GM23338 (cell line): ENCODE measurements at regions not wholly inside any gene's neighbourhood (a gene's known extent, or its start where the extent isn't known, plus 50 kb on each side); places are given as distances from the start of the nearest gene placed in this dataset.

ENCODE experiments used
- ATAC-seq: fragments of 200-7000 bp; cut with Tn5 transposase; 3 replicates; pipeline ENCODE4 v1.9.1; 2020
- DNase-seq: peaks from one replicate; pipeline ENCODE4 v3.0.0-alpha.2; 2015; ENCODE audit warnings: low spot score
- H2AFZ ChIP-seq: fragments of 200-600 bp; sonication (generic); 2 replicates; pipeline ENCODE4 v1.8.0; 2016; ENCODE audit warnings: antibody characterized with exemption, mild to moderate bottlenecking, moderate library complexity
- H3F3A ChIP-seq: fragments of 200-600 bp; sonication (generic); replicated peaks from 2 replicates; pipeline ENCODE4 v1.8.0; 2017; ENCODE audit warnings: antibody characterized with exemption, mixed run types, low read depth
- H3K27ac ChIP-seq: fragments of 200-600 bp; sonication (generic); 2 replicates; pipeline ENCODE4 v1.6.1; 2016; ENCODE audit warnings: low read depth
- H3K27me3 ChIP-seq: fragments of 200-600 bp; sonication (generic); 2 replicates; pipeline ENCODE4 v1.8.0; 2016; ENCODE audit warnings: mild to moderate bottlenecking, mixed run types, moderate library complexity; ENCODE audit not compliant: insufficient read depth
- H3K36me3 ChIP-seq: fragments of 200-600 bp; sonication (generic); 2 replicates; pipeline ENCODE4 v1.8.0; 2016; ENCODE audit warnings: mild to moderate bottlenecking; ENCODE audit not compliant: insufficient read depth
- H3K4me1 ChIP-seq: fragments of 200-600 bp; sonication (generic); 2 replicates; pipeline ENCODE4 v1.8.0; 2016; ENCODE audit warnings: mild to moderate bottlenecking, moderate library complexity; ENCODE audit not compliant: insufficient read depth
- H3K4me2 ChIP-seq: fragments of 200-600 bp; sonication (generic); 2 replicates; pipeline ENCODE4 v1.7.1; 2017; ENCODE audit warnings: mixed run types
- H3K4me3 ChIP-seq: fragments of 200-600 bp; sonication (generic); 2 replicates; pipeline ENCODE4 v1.6.1; 2016; ENCODE audit warnings: mixed run types
- H3K79me2 ChIP-seq: fragments of 200-600 bp; sonication (generic); replicated peaks from 2 replicates; pipeline ENCODE4 v1.8.0; 2017; ENCODE audit warnings: mild to moderate bottlenecking; ENCODE audit not compliant: insufficient read depth
- H3K9me2 ChIP-seq: fragments of 200-600 bp; sonication (generic); 2 replicates; pipeline ENCODE4 v1.8.0; 2017; ENCODE audit not compliant: insufficient read depth
- H4K20me1 ChIP-seq: fragments of 200-600 bp; sonication (generic); replicated peaks from 2 replicates; pipeline ENCODE4 v1.8.0; 2017; ENCODE audit warnings: mild to moderate bottlenecking; ENCODE audit not compliant: insufficient read depth
- H3K27ac Mint-ChIP-seq: 2 replicates; pipeline ENCODE4 v1.8.0; 2020; ENCODE audit warnings: inconsistent platforms, mild to moderate bottlenecking, moderate library complexity, mixed read lengths
- H3K27me3 Mint-ChIP-seq: 3 replicates; pipeline ENCODE4 v1.8.0; 2022; ENCODE audit warnings: low read depth, mild to moderate bottlenecking, moderate library complexity, mixed read lengths, inconsistent platforms; ENCODE audit not compliant: insufficient read depth, poor library complexity
- H3K36me3 Mint-ChIP-seq: 3 replicates; pipeline ENCODE4 v1.8.0; 2021; ENCODE audit warnings: low read depth, mild to moderate bottlenecking, inconsistent platforms, moderate library complexity, mixed read lengths
- H3K4me1 Mint-ChIP-seq: 3 replicates; pipeline ENCODE4 v1.8.0; 2020; ENCODE audit warnings: mild to moderate bottlenecking, inconsistent platforms, mixed read lengths
- H3K4me3 Mint-ChIP-seq: 3 replicates; pipeline ENCODE4 v1.8.0; 2021; ENCODE audit warnings: moderate library complexity, mild to moderate bottlenecking, inconsistent platforms, mixed read lengths
- H3K9me3 Mint-ChIP-seq: 3 replicates; pipeline ENCODE4 v1.8.0; 2020; ENCODE audit warnings: moderate library complexity, mild to moderate bottlenecking, inconsistent platforms, mixed read lengths
- CREB1 ChIP-seq: fragments of 250-450 bp; sonication (Bioruptor Pico); IDR thresholded peaks from 2 replicates; pipeline ENCODE4 v1.5.0; 2020; ENCODE audit warnings: low read depth, mild to moderate bottlenecking, moderate library complexity
- CTCF ChIP-seq, 2 experiments: fragments of 200-600 bp in 1 of 2; sonication (generic) in 1 of 2; conservative IDR thresholded peaks; 2 replicates each; pipeline versions ENCODE4 v1.5.1 to v1.6.1; 2016 to 2017; ENCODE audit warnings: antibody characterized with exemption in 2 of 2, low read depth in 2 of 2, mild to moderate bottlenecking in 2 of 2, moderate library complexity in 1 of 2
- ETS1 ChIP-seq: IDR thresholded peaks from 2 replicates; pipeline ENCODE4 v1.6.1; 2016; ENCODE audit warnings: antibody characterized with exemption
- EZH2 ChIP-seq: fragments of 200-600 bp; sonication (generic); IDR thresholded peaks from one replicate; pipeline ENCODE4 v1.8.0; 2017; ENCODE audit warnings: antibody characterized with exemption, mild to moderate bottlenecking, low read depth; ENCODE audit not compliant: unreplicated experiment
- EZH2phosphoT487 ChIP-seq: fragments of 200-600 bp; sonication (generic); IDR thresholded peaks from one replicate; pipeline ENCODE4 v1.8.1; 2018; ENCODE audit warnings: antibody characterized with exemption; ENCODE audit not compliant: unreplicated experiment
- JUNB ChIP-seq: IDR thresholded peaks from one replicate; pipeline ENCODE4 v1.6.1; 2016; ENCODE audit warnings: antibody characterized with exemption; ENCODE audit not compliant: unreplicated experiment
- NANOG ChIP-seq: IDR thresholded peaks from 2 replicates; pipeline ENCODE4 v1.6.1; 2016; ENCODE audit warnings: antibody characterized with exemption, borderline replicate concordance
- POLR2AphosphoS5 ChIP-seq: IDR thresholded peaks from 2 replicates; pipeline ENCODE4 v1.6.1; 2016; ENCODE audit warnings: antibody characterized with exemption, low read depth
- REST ChIP-seq: IDR thresholded peaks from one replicate; pipeline ENCODE4 v1.6.1; 2018; ENCODE audit warnings: antibody characterized with exemption; ENCODE audit not compliant: unreplicated experiment
- STAT1 ChIP-seq: IDR thresholded peaks from one replicate; pipeline ENCODE4 v1.6.1; 2016; ENCODE audit warnings: antibody characterized with exemption; ENCODE audit not compliant: unreplicated experiment
- ZNF331 ChIP-seq: fragments of 250-450 bp; sonication (Bioruptor Pico); IDR thresholded peaks from 2 replicates; pipeline ENCODE4 v1.5.0; 2020; ENCODE audit warnings: low read depth, mild to moderate bottlenecking, moderate library complexity
- ZNF462 ChIP-seq: fragments of 250-450 bp; sonication (Bioruptor Pico); IDR thresholded peaks from 2 replicates; pipeline ENCODE4 v1.5.0; 2020; ENCODE audit warnings: mild to moderate bottlenecking, moderate library complexity

GRCh38 chr5:169415948-169416347 lies 115.0 kb upstream of the SLIT3 start:
- no peak for DNase-seq
- H4K20me1 ChIP-seq: no peaks in the 10 kb centered on the region
- H3K9me3 Mint-ChIP-seq: no peaks in the 10 kb centered on the region
- H3K4me2 ChIP-seq: no peak overlapping the region
- peaks cover 4% of the 10 kb centered on the region for H3K27me3 Mint-ChIP-seq
- no peaks in the 10 kb centered on the region for H3K36me3 Mint-ChIP-seq
- no peaks in the 10 kb centered on the region for H3K27me3 ChIP-seq
- H3K4me3 ChIP-seq: no peak overlapping the region
- H2AFZ ChIP-seq: no peak overlapping the region
- H3K36me3 ChIP-seq: no peaks in the 10 kb centered on the region
- TF ChIP-seq EZH2 (no peak), JUNB (no peak), REST (no peak), ZNF331 (no peak), CTCF (conservative IDR thresholded peaks at IDR 0.05; ENCODE audit: low read depth in 2 of 2) (no peak), CREB1 (no peak), ETS1 (no peak), EZH2phosphoT487 (no peak), STAT1 (no peak), ZNF462 (no peak), POLR2AphosphoS5 (no peak), NANOG (no peak)
- H3F3A ChIP-seq: no peaks in the 10 kb centered on the region
- peaks cover 10% of the 10 kb centered on the region for H3K9me2 ChIP-seq
- H3K79me2 ChIP-seq: no peaks in the 10 kb centered on the region
- H3K27ac Mint-ChIP-seq: no peak overlapping the region
- H3K4me1 Mint-ChIP-seq: peaks cover 8% of the 10 kb centered on the region; the same call in 1 of the 3 replicates
- no peak for ATAC-seq
- H3K4me3 Mint-ChIP-seq: no peak overlapping the region
- H3K27ac ChIP-seq: no peak overlapping the region
- H3K4me1 ChIP-seq: no peaks in the 10 kb centered on the region
